HEK293T (cell line): ENCODE measurements at regions not wholly inside any gene's neighbourhood (a gene's known extent, or its start where the extent isn't known, plus 50 kb on each side); places are given as distances from the start of the nearest gene placed in this dataset.
"Not testable (repeated sequence)": the region's sequence is repeated elsewhere in the genome, so short reads cannot be mapped to it uniquely, and the experiment has no call there.

Source experiments
- ARNT ChIP-seq: fragments of 450-650 bp; IDR thresholded peaks from 2 replicates; pipeline ENCODE4 v1.6.1; 2017; ENCODE audit warnings: mild to moderate bottlenecking
- CTBP1 ChIP-seq: fragments of 450-650 bp; IDR thresholded peaks from 2 replicates; pipeline ENCODE4 v1.6.1; 2016; ENCODE audit warnings: borderline replicate concordance
- ELF4 ChIP-seq: fragments of 450-650 bp; IDR thresholded peaks from 2 replicates; pipeline ENCODE4 v1.6.1; 2017; ENCODE audit warnings: antibody characterized with exemption
- FOXK2 ChIP-seq: fragments of 450-650 bp; IDR thresholded peaks from 2 replicates; pipeline ENCODE4 v1.6.1; 2016; ENCODE audit warnings: mild to moderate bottlenecking
- FOXM1 ChIP-seq: fragments of 450-650 bp; IDR thresholded peaks from 2 replicates; pipeline ENCODE4 v1.6.1; 2017; ENCODE audit warnings: mild to moderate bottlenecking, borderline replicate concordance
- LEF1 ChIP-seq: fragments of 450-650 bp; IDR thresholded peaks from 2 replicates; pipeline ENCODE4 v1.6.1; 2017; ENCODE audit warnings: mild to moderate bottlenecking, borderline replicate concordance
- NFRKB ChIP-seq: fragments of 450-650 bp; IDR thresholded peaks from 2 replicates; pipeline ENCODE4 v1.6.1; 2016; ENCODE audit warnings: mild to moderate bottlenecking, moderate library complexity
- SP1 ChIP-seq: fragments of 450-650 bp; IDR thresholded peaks from 2 replicates; pipeline ENCODE4 v1.6.1; 2017
- TARDBP ChIP-seq: fragments of 450-650 bp; IDR thresholded peaks from 2 replicates; pipeline ENCODE4 v1.6.1; 2016

- TF ChIP-seq TARDBP, LEF1, CTBP1, ELF4, SP1, NFRKB, FOXM1, ARNT, FOXK2: not testable (repeated sequence)
Observed at GRCh38 chr11:91268512-91269295, 955.9 kb upstream of the FAT3 start.
